ENCODE measurements at regions not wholly inside any gene's neighbourhood (a gene's known extent, or its start where the extent isn't known, plus 50 kb on each side); places are given as distances from the start of the nearest gene placed in this dataset.

- H3K36me3 ChIP-seq (ENCODE audit: control insufficient read depth in 2 of 2, extremely low read depth in 1 of 2, insufficient read depth in 2 of 2, low read length in 2 of 2): no peaks in the 10 kb centered on the region
- no peaks in the 10 kb centered on the region for H3K27me3 ChIP-seq (ENCODE audit: control insufficient read depth, extremely low read depth, insufficient read depth, low read length)
- H3K9me3 ChIP-seq (ENCODE audit: control insufficient read depth, low read depth, low read length): no peaks in the 10 kb centered on the region
- H3K27ac ChIP-seq (ENCODE audit: control insufficient read depth, insufficient read depth, low read length): no peak overlapping the region
- dilution Hi-C loops (cut with MboI; ENCODE audit: extremely low pct_ligation_motif_present, low sequenced_read_pairs): no loop called here
- TF ChIP-seq EZH2 (IDR thresholded peaks at IDR 0.05; ENCODE audit: low read length) (no peak), CTCF (optimal IDR thresholded peaks at IDR 0.05 in 1 of 3, IDR thresholded peaks at IDR 0.05 in 1 of 3, conservative IDR thresholded peaks at IDR 0.05 in 1 of 3; ENCODE audit: extremely low read depth in 1 of 3, insufficient read depth in 2 of 3, low read length in 3 of 3) (no peak)
- H2AFZ ChIP-seq (ENCODE audit: control insufficient read depth, low read length): no peak overlapping the region
- no peaks in the 10 kb centered on the region for H3K79me2 ChIP-seq (ENCODE audit: control insufficient read depth, insufficient read depth, low read length)
- H3K9ac ChIP-seq (ENCODE audit: control insufficient read depth, extremely low read depth, insufficient read depth, low read length): no peak overlapping the region
- H4K20me1 ChIP-seq (ENCODE audit: control insufficient read depth, extremely low read depth, insufficient read depth, low read length): no peaks in the 10 kb centered on the region
- DNase-seq (ENCODE audit: low read depth, low spot score): no peak
- no peak overlapping the region for H3K4me2 ChIP-seq (ENCODE audit: control insufficient read depth, extremely low read depth, insufficient read depth, low read depth, low read length)
- no peaks in the 10 kb centered on the region for H3K9me1 ChIP-seq (ENCODE audit: control insufficient read depth, extremely low read depth, insufficient read depth, low read length)
- no peak for FAIRE-seq
- no peak overlapping the region for H3K4me3 ChIP-seq (ENCODE audit: control insufficient read depth in 2 of 3, extremely low read depth in 1 of 3, insufficient read depth in 2 of 3, low read depth in 1 of 3, low read length in 3 of 3)
- peaks cover 15% of the 10 kb centered on the region for H3K4me1 ChIP-seq (ENCODE audit: control insufficient read depth, extremely low read depth, insufficient read depth, low read length)
These were observed 508.5 kb upstream of the FAT1 start for GRCh38 chr4:187232196-187232595.

GRCh38 chr4:187232796-187233195, 509.1 kb upstream of the FAT1 start:
- Histone ChIP-seq H3K36me3 (ENCODE audit: control insufficient read depth in 2 of 2, extremely low read depth in 1 of 2, insufficient read depth in 2 of 2, low read length in 2 of 2) (no peaks in the 10 kb centered on the region), H3K27me3 (ENCODE audit: control insufficient read depth, extremely low read depth, insufficient read depth, low read length) (no peaks in the 10 kb centered on the region), H3K9me3 (ENCODE audit: control insufficient read depth, low read depth, low read length) (no peaks in the 10 kb centered on the region), H3K4me1 (ENCODE audit: control insufficient read depth, extremely low read depth, insufficient read depth, low read length) (peaks cover 12% of the 10 kb centered on the region), H3K9me1 (ENCODE audit: control insufficient read depth, extremely low read depth, insufficient read depth, low read length) (no peaks in the 10 kb centered on the region), H2AFZ (ENCODE audit: control insufficient read depth, low read length) (no peak overlapping the region), H3K4me2 (ENCODE audit: control insufficient read depth, extremely low read depth, insufficient read depth, low read depth, low read length) (no peak overlapping the region), H3K79me2 (ENCODE audit: control insufficient read depth, insufficient read depth, low read length) (no peaks in the 10 kb centered on the region), H4K20me1 (ENCODE audit: control insufficient read depth, extremely low read depth, insufficient read depth, low read length) (no peaks in the 10 kb centered on the region), H3K4me3 (ENCODE audit: control insufficient read depth in 2 of 3, extremely low read depth in 1 of 3, insufficient read depth in 2 of 3, low read depth in 1 of 3, low read length in 3 of 3) (no peak overlapping the region), H3K9ac (ENCODE audit: control insufficient read depth, extremely low read depth, insufficient read depth, low read length) (no peak overlapping the region), H3K27ac (ENCODE audit: control insufficient read depth, insufficient read depth, low read length) (no peak overlapping the region)
- DNase-seq (ENCODE audit: low read depth, low spot score): no peak
- no peak for FAIRE-seq
- no peak for TF ChIP-seq CTCF (optimal IDR thresholded peaks at IDR 0.05 in 1 of 3, IDR thresholded peaks at IDR 0.05 in 1 of 3, conservative IDR thresholded peaks at IDR 0.05 in 1 of 3; ENCODE audit: extremely low read depth in 1 of 3, insufficient read depth in 2 of 3, low read length in 3 of 3)
- dilution Hi-C loops (cut with MboI; ENCODE audit: extremely low pct_ligation_motif_present, low sequenced_read_pairs): no loop called here
